Activated CD8-positive, alpha-beta T cell treated with anti-CD3 and anti-CD28 coated beads for 36 hours (primary cell): ENCODE measurements at regions not wholly inside any gene's neighbourhood (a gene's known extent, or its start where the extent isn't known, plus 50 kb on each side); places are given as distances from the start of the nearest gene placed in this dataset.
"Not testable (repeated sequence)": the region's sequence is repeated elsewhere in the genome, so short reads cannot be mapped to it uniquely, and the experiment has no call there.

ENCODE experiments used
- ATAC-seq: fragments of 200-7000 bp; cut with Tn5 transposase; one replicate; pipeline ENCODE4 v1.10.0; 2021; ENCODE audit warnings: mild to moderate bottlenecking, moderate library complexity
- CTCF ChIA-PET: fragments of 350-600 bp; sonication (Branson Sonifier 250); formaldehyde crosslinking; loops from one replicate; lab custom pipeline; 2021; ENCODE audit warnings: antibody characterized with exemption; lab: Charles Lee
- POLR2A ChIA-PET: fragments of 350-600 bp; sonication (Branson Sonifier 250); formaldehyde crosslinking; loops from one replicate; lab custom pipeline; 2021; ENCODE audit warnings: antibody characterized with exemption; lab: Charles Lee
- DNase-seq: peaks from one replicate; pipeline ENCODE4 v3.0.0-alpha.2; 2020
- H3K27ac Mint-ChIP-seq: one replicate; pipeline ENCODE4 v1.8.0; 2021; ENCODE audit warnings: mild to moderate bottlenecking, mixed read lengths
- H3K27me3 Mint-ChIP-seq: one replicate; pipeline ENCODE4 v1.8.0; 2021; ENCODE audit warnings: mixed read lengths
- H3K36me3 Mint-ChIP-seq: one replicate; pipeline ENCODE4 v1.8.0; 2021; ENCODE audit warnings: low read depth, mixed read lengths
- H3K4me1 Mint-ChIP-seq: one replicate; pipeline ENCODE4 v1.8.0; 2021; ENCODE audit warnings: low read depth, mixed read lengths
- H3K4me3 Mint-ChIP-seq: one replicate; pipeline ENCODE4 v1.8.0; 2021; ENCODE audit warnings: mild to moderate bottlenecking, moderate library complexity, mixed read lengths
- H3K9me3 Mint-ChIP-seq: one replicate; pipeline ENCODE4 v1.8.0; 2021; ENCODE audit warnings: mixed read lengths
- CTCF ChIP-seq: fragments of 200-600 bp; IDR thresholded peaks from one replicate; pipeline ENCODE4 v1.8.0; 2022; ENCODE audit warnings: antibody characterized with exemption, mild to moderate bottlenecking
- intact Hi-C: fragments of 100-400 bp; cut with micrococcal nuclease; formaldehyde crosslinking; loops from one replicate; pipeline ENCODE4 v1.10.0; 2022

- POLR2A ChIA-PET: no interaction called here
- CTCF ChIA-PET: no interaction called here
- H3K4me3 Mint-ChIP-seq: no peak overlapping the region
- DNase-seq (no peak), ATAC-seq (no peak)
- H3K4me1 Mint-ChIP-seq: no peaks in the 10 kb centered on the region
- peaks cover 2% of the 10 kb centered on the region for H3K9me3 Mint-ChIP-seq
- no peak for TF ChIP-seq CTCF
- no peaks in the 10 kb centered on the region for H3K27me3 Mint-ChIP-seq
- intact Hi-C loops: no loop called here
- H3K27ac Mint-ChIP-seq: no peak overlapping the region
- no peaks in the 10 kb centered on the region for H3K36me3 Mint-ChIP-seq
Observed at GRCh38 chr3:104941785-104942184, 424.9 kb upstream of the ALCAM start.

GRCh38 chr3:104943974-104944373 lies 422.7 kb upstream of the ALCAM start:
- Mint-ChIP-seq H3K36me3 (no peaks in the 10 kb centered on the region), H3K4me3 (no peak overlapping the region), H3K4me1 (no peaks in the 10 kb centered on the region), H3K9me3 (peaks cover 2% of the 10 kb centered on the region), H3K27me3 (no peaks in the 10 kb centered on the region), H3K27ac (no peak overlapping the region)
- intact Hi-C loops: no loop called here
- TF ChIP-seq CTCF: no peak
- DNase-seq (no peak), ATAC-seq (no peak)
- ChIA-PET CTCF (no interaction called here), POLR2A (no interaction called here)

- ChIA-PET POLR2A (no interaction called here), CTCF (no interaction called here)
- Mint-ChIP-seq H3K4me1 (no peaks in the 10 kb centered on the region), H3K27me3 (no peaks in the 10 kb centered on the region), H3K36me3 (no peaks in the 10 kb centered on the region), H3K27ac (no peak overlapping the region), H3K9me3 (peaks cover 4% of the 10 kb centered on the region), H3K4me3 (no peak overlapping the region)
- no peak for TF ChIP-seq CTCF
- intact Hi-C loops: no loop called here
- DNase-seq (no peak), ATAC-seq (no peak)
Observed at GRCh38 chr3:104947943-104948342, 418.8 kb upstream of the ALCAM start.

- H3K4me3 Mint-ChIP-seq, CTCF ChIA-PET: not testable (repeated sequence)
Observed at GRCh38 chr3:104949810-104950209, 416.9 kb upstream of the ALCAM start.

GRCh38 chr3:104951426-104951825 lies 415.3 kb upstream of the ALCAM start:
- TF ChIP-seq CTCF: no peak
- intact Hi-C loops: no loop called here
- ChIA-PET POLR2A (no interaction called here), CTCF (no interaction called here)
- Mint-ChIP-seq H3K4me1 (no peaks in the 10 kb centered on the region), H3K36me3 (no peaks in the 10 kb centered on the region), H3K27me3 (no peaks in the 10 kb centered on the region), H3K9me3 (peaks cover 1% of the 10 kb centered on the region), H3K27ac (no peak overlapping the region), H3K4me3 (no peak overlapping the region)
- ATAC-seq (no peak), DNase-seq (no peak)

More at GRCh38 chr3:104949810-104950209, 416.9 kb upstream of the ALCAM start:
- ATAC-seq, H3K27ac Mint-ChIP-seq, intact Hi-C loops, H3K27me3 Mint-ChIP-seq, POLR2A ChIA-PET, H3K4me1 Mint-ChIP-seq, DNase-seq, H3K9me3 Mint-ChIP-seq, H3K36me3 Mint-ChIP-seq: not testable (repeated sequence)
